Esophagus squamous epithelium (tissue), 5 donors: ENCODE measurements at regions not wholly inside any gene's neighbourhood (a gene's known extent, or its start where the extent isn't known, plus 50 kb on each side); places are given as distances from the start of the nearest gene placed in this dataset.
A peak's percentile ranks its signal among the peaks of the same experiment; 100 is the strongest.

Experiments
- DNase-seq: peaks from one replicate; lab custom pipeline; 2025; lab: John Stamatoyannopoulos, UW
- H3K27ac ChIP-seq, 4 donors: fragments of 200-600 bp; sonication (generic); one replicate each; pipeline ENCODE4 v1.5.1; 2016 to 2019; ENCODE audit warnings: mild to moderate bottlenecking in 1 of 4
- H3K27me3 ChIP-seq, 4 donors: fragments of 200-600 bp; sonication (generic); 1 replicate in 3 of 4; 2 replicates in 1 of 4; pipeline versions ENCODE4 v1.5.1 to v1.6.0; 2017 to 2021; ENCODE audit warnings: antibody characterized with exemption in 1 of 4
- H3K36me3 ChIP-seq, 3 donors: fragments of 200-600 bp; sonication (generic); one replicate each; pipeline ENCODE4 v1.5.1; 2016 to 2019
- H3K4me1 ChIP-seq, 3 donors: fragments of 200-600 bp; sonication (generic); one replicate each; pipeline ENCODE4 v1.5.1; 2017 to 2019
- H3K4me3 ChIP-seq, 4 donors: fragments of 200-600 bp; sonication (generic); 1 replicate in 3 of 4; 2 replicates in 1 of 4; pipeline ENCODE4 v1.5.1; 2016 to 2019; ENCODE audit warnings: mild to moderate bottlenecking in 2 of 4, moderate library complexity in 1 of 4
- H3K9me3 ChIP-seq, 3 donors: fragments of 200-600 bp; sonication (generic); one replicate each; pipeline ENCODE4 v1.5.1; 2016 to 2019
- CTCF ChIP-seq, 6 experiments: fragments of 450-650 bp in 4 of 6; fragments of 200-600 bp in 2 of 6; sonication (generic) in 2 of 6; IDR thresholded peaks; one replicate each; pipeline ENCODE4 v1.5.1; 2016 to 2019; ENCODE audit warnings: antibody characterized with exemption in 6 of 6, mild to moderate bottlenecking in 4 of 6, moderate library complexity in 4 of 6
- POLR2A ChIP-seq, 4 donors: fragments of 450-650 bp; IDR thresholded peaks; one replicate each; pipeline ENCODE4 v1.6.1; 2017; ENCODE audit warnings: antibody characterized with exemption in 4 of 4, mild to moderate bottlenecking in 4 of 4, moderate library complexity in 3 of 4
- WGBS, 2 donors: methylation state at CpG; one replicate each; pipeline ENCODE4 v1.1.5; 2018; 5-methylcytosine and 5-hydroxymethylcytosine counted together
- intact Hi-C: fragments of 100-400 bp; cut with DNase I; formaldehyde crosslinking; loops from one replicate; pipeline ENCODE4 v1.15.0; 2022
- donor health status: DM: yes; HTN: yes; CAD: no.

- Histone ChIP-seq H3K27ac (peak overlapping the region; percentile 50 to 96 (median 86)), H3K4me1 (peaks cover 80 to 97% (median 92%) of the 10 kb centered on the region in 3 donors), H3K9me3 (no peaks in the 10 kb centered on the region), H3K4me3 (no peak overlapping the region), H3K36me3 (peaks cover 0 to 7% (median 0%) of the 10 kb centered on the region in 3 donors), H3K27me3 (no peaks in the 10 kb centered on the region)
- no peak for DNase-seq
- whole genome bisulfite sequencing, 2 donors = 79 to 83% methylated on average over 10 to 12 of the region's 14 CpGs
- intact Hi-C loops = no loop called here
- no peak for TF ChIP-seq CTCF (IDR thresholded peaks at IDR 0.05)
- TF ChIP-seq POLR2A (IDR thresholded peaks at IDR 0.05) = no peak
Observed at GRCh38 chr17:77387891-77388290, 247.1 kb downstream of the SEC14L1 start.

- peaks cover 0 to 7% (median 0%) of the 10 kb centered on the region in 3 donors for H3K36me3 ChIP-seq
- no peaks in the 10 kb centered on the region for H3K27me3 ChIP-seq
- 56 to 67% methylated on average over 10 to 13 of the region's 29 CpGs for WGBS, 2 donors
- intact Hi-C loops = no loop called here
- H3K9me3 ChIP-seq = no peaks in the 10 kb centered on the region
- TF ChIP-seq POLR2A (IDR thresholded peaks at IDR 0.05) = no peak
- TF ChIP-seq CTCF (IDR thresholded peaks at IDR 0.05) = no peak
- peak overlapping the region; percentile 63 to 96 (median 93) for H3K27ac ChIP-seq
- no peak for DNase-seq
- H3K4me1 ChIP-seq = peaks cover 79 to 97% (median 91%) of the 10 kb centered on the region in 3 donors
- H3K4me3 ChIP-seq = peak overlapping the region in 2 of 4 donors; percentile 24 to 55
Observed at GRCh38 chr17:77388384-77389306, 247.9 kb downstream of the SEC14L1 start.

GRCh38 chr17:77390870-77391269, 250.1 kb downstream of the SEC14L1 start:
- intact Hi-C loops = no loop called here
- H3K36me3 ChIP-seq = peaks cover 0 to 13% (median 0%) of the 10 kb centered on the region in 3 donors
- H3K4me1 ChIP-seq = peaks cover 78 to 97% (median 81%) of the 10 kb centered on the region in 3 donors
- H3K4me3 ChIP-seq = no peak overlapping the region
- WGBS, 2 donors = 83 to 90% methylated on average over 7 of the region's 12 CpGs
- peak overlapping the region; percentile 36 to 93 (median 84) for H3K27ac ChIP-seq
- H3K27me3 ChIP-seq = no peaks in the 10 kb centered on the region
- H3K9me3 ChIP-seq = no peaks in the 10 kb centered on the region
- no peak for TF ChIP-seq CTCF (IDR thresholded peaks at IDR 0.05)
- TF ChIP-seq POLR2A (IDR thresholded peaks at IDR 0.05) = no peak
- DNase-seq = no peak

- no peak for TF ChIP-seq CTCF (IDR thresholded peaks at IDR 0.05)
- TF ChIP-seq POLR2A (IDR thresholded peaks at IDR 0.05) = no peak
- Histone ChIP-seq H3K4me3 (no peak overlapping the region), H3K4me1 (peaks cover 69 to 97% (median 73%) of the 10 kb centered on the region in 3 donors), H3K27ac (peak overlapping the region; percentile 43 to 93 (median 84)), H3K9me3 (no peaks in the 10 kb centered on the region), H3K27me3 (no peaks in the 10 kb centered on the region), H3K36me3 (peaks cover 0 to 13% (median 0%) of the 10 kb centered on the region in 3 donors)
- intact Hi-C loops = no loop called here
- WGBS, 2 donors = 21 to 33% methylated on average over 5 of the region's 7 CpGs
- DNase-seq = no peak
Observed at GRCh38 chr17:77391668-77392375, 251.1 kb downstream of the SEC14L1 start.
